H9 (cell line): ENCODE measurements at regions not wholly inside any gene's neighbourhood (a gene's known extent, or its start where the extent isn't known, plus 50 kb on each side); places are given as distances from the start of the nearest gene placed in this dataset.

ENCODE experiments used
- DNase-seq: peaks from one replicate; pipeline ENCODE4 v3.0.0-alpha.2; 2017
- H2AFZ ChIP-seq: one replicate; pipeline ENCODE4 v1.6.1; 2013; ENCODE audit warnings: mild to moderate bottlenecking, low read length, control low read depth, moderate library complexity
- H2AK5ac ChIP-seq: 2 replicates; pipeline ENCODE4 v1.6.1; 2013; ENCODE audit warnings: low read length, control low read depth, mixed read lengths; ENCODE audit not compliant: insufficient read length
- H2BK120ac ChIP-seq: one replicate; pipeline ENCODE4 v1.6.1; 2013; ENCODE audit warnings: low read depth, mild to moderate bottlenecking, low read length, control low read depth, inconsistent platforms; ENCODE audit not compliant: poor library complexity, severe bottlenecking
- H2BK12ac ChIP-seq: 2 replicates; pipeline ENCODE4 v1.6.1; 2013; ENCODE audit warnings: low read length, control low read depth, mixed read lengths, low read depth; ENCODE audit not compliant: insufficient read length
- H2BK15ac ChIP-seq: 2 replicates; pipeline ENCODE4 v1.6.1; 2013; ENCODE audit warnings: low read depth, low read length, control low read depth
- H2BK20ac ChIP-seq: one replicate; pipeline ENCODE4 v1.6.1; 2013; ENCODE audit warnings: low read depth, mild to moderate bottlenecking, low read length, control low read depth, inconsistent platforms; ENCODE audit not compliant: poor library complexity, severe bottlenecking
- H2BK5ac ChIP-seq: 2 replicates; pipeline ENCODE4 v1.6.1; 2013; ENCODE audit warnings: low read length, control low read depth, mixed read lengths; ENCODE audit not compliant: insufficient read length
- H3K14ac ChIP-seq: 2 replicates; pipeline ENCODE4 v1.6.1; 2013; ENCODE audit warnings: low read length, control low read depth; ENCODE audit not compliant: insufficient read depth
- H3K18ac ChIP-seq: 2 replicates; pipeline ENCODE4 v1.6.1; 2013; ENCODE audit warnings: low read depth, mild to moderate bottlenecking, mixed read lengths, low read length, control low read depth; ENCODE audit not compliant: insufficient read length
- H3K23ac ChIP-seq: 2 replicates; pipeline ENCODE4 v1.6.1; 2013; ENCODE audit warnings: low read length, control low read depth, mixed read lengths, low read depth; ENCODE audit not compliant: insufficient read length
- H3K23me2 ChIP-seq: 2 replicates; pipeline ENCODE4 v1.6.1; 2013; ENCODE audit warnings: low read depth, mild to moderate bottlenecking, mixed read lengths, low read length, control low read depth; ENCODE audit not compliant: insufficient read length, poor library complexity, severe bottlenecking
- H3K27ac ChIP-seq: 2 replicates; pipeline ENCODE4 v1.5.1; 2013; ENCODE audit warnings: low read length, control low read depth, mixed read lengths, low read depth; ENCODE audit not compliant: insufficient read length
- H3K27me3 ChIP-seq: 2 replicates; pipeline ENCODE4 v1.6.1; 2013; ENCODE audit warnings: low read length, control low read depth, inconsistent platforms; ENCODE audit not compliant: insufficient read depth
- H3K4ac ChIP-seq: 2 replicates; pipeline ENCODE4 v1.6.1; 2013; ENCODE audit warnings: low read depth, mild to moderate bottlenecking, control low read depth, inconsistent platforms, low read length, moderate library complexity
- H3K4me1 ChIP-seq: 2 replicates; pipeline ENCODE4 v1.6.1; 2013; ENCODE audit warnings: low read length, control low read depth, inconsistent platforms; ENCODE audit not compliant: insufficient read depth
- H3K4me2 ChIP-seq: 2 replicates; pipeline ENCODE4 v1.6.1; 2013; ENCODE audit warnings: low read length, control low read depth, mixed read lengths; ENCODE audit not compliant: insufficient read length, insufficient read depth
- H3K56ac ChIP-seq: 2 replicates; pipeline ENCODE4 v1.6.1; 2013; ENCODE audit warnings: low read depth, mild to moderate bottlenecking, mixed read lengths, low read length, control low read depth; ENCODE audit not compliant: insufficient read length
- H3K79me1 ChIP-seq: 2 replicates; pipeline ENCODE4 v1.6.1; 2013; ENCODE audit warnings: low read depth, mild to moderate bottlenecking, moderate library complexity, low read length, control low read depth, inconsistent platforms; ENCODE audit not compliant: insufficient read depth, poor library complexity, severe bottlenecking
- H3K79me2 ChIP-seq: 2 replicates; pipeline ENCODE4 v1.6.1; 2013; ENCODE audit warnings: low read length, control low read depth, inconsistent platforms; ENCODE audit not compliant: insufficient read depth
- H3K9ac ChIP-seq: 2 replicates; pipeline ENCODE4 v1.6.1; 2013; ENCODE audit warnings: low read length, control low read depth, mixed read lengths; ENCODE audit not compliant: insufficient read length; ENCODE audit errors: extremely low read depth
- H3K9me3 ChIP-seq: one replicate; pipeline ENCODE4 v1.6.1; 2013; ENCODE audit warnings: low read depth, low read length, inconsistent platforms; ENCODE audit not compliant: control insufficient read depth
- H3T11ph ChIP-seq: one replicate; pipeline ENCODE4 v1.6.1; 2013; ENCODE audit warnings: mild to moderate bottlenecking, low read length, control low read depth, inconsistent platforms
- H4K20me1 ChIP-seq: one replicate; pipeline ENCODE4 v1.6.1; 2013; ENCODE audit not compliant: control insufficient read depth, insufficient read length, insufficient read depth
- H4K5ac ChIP-seq: 2 replicates; pipeline ENCODE4 v1.6.1; 2013; ENCODE audit warnings: low read depth, mild to moderate bottlenecking, mixed read lengths, low read length, control low read depth; ENCODE audit not compliant: insufficient read length
- H4K8ac ChIP-seq: replicated peaks from 2 replicates; pipeline ENCODE4 v1.6.1; 2013; ENCODE audit warnings: low read length, control low read depth, mixed read lengths, low read depth; ENCODE audit not compliant: insufficient read length
- H4K91ac ChIP-seq: 2 replicates; pipeline ENCODE4 v1.6.1; 2013; ENCODE audit warnings: low read depth, mild to moderate bottlenecking, moderate library complexity, mixed read lengths, low read length, control low read depth; ENCODE audit not compliant: insufficient read length
- H3K27ac Mint-ChIP-seq, 3 experiments: 2 replicates in 2 of 3; 3 replicates in 1 of 3; pipeline ENCODE4 v1.8.0; 2020 to 2021; ENCODE audit warnings: mixed read lengths in 3 of 3, mild to moderate bottlenecking in 1 of 3, moderate library complexity in 1 of 3
- H3K27me3 Mint-ChIP-seq: 2 replicates; pipeline ENCODE4 v1.8.0; 2021; ENCODE audit warnings: low read depth, mild to moderate bottlenecking, moderate library complexity, mixed read lengths
- H3K36me3 Mint-ChIP-seq, 3 experiments: 2 replicates in 2 of 3; 3 replicates in 1 of 3; pipeline ENCODE4 v1.8.0; 2020 to 2021; ENCODE audit warnings: low read depth in 3 of 3, mixed read lengths in 3 of 3; ENCODE audit not compliant: insufficient read depth in 1 of 3
- H3K4me1 Mint-ChIP-seq, 2 experiments: 2 replicates each; pipeline ENCODE4 v1.8.0; 2020; ENCODE audit warnings: mixed read lengths in 2 of 2
- H3K4me3 Mint-ChIP-seq, 2 experiments: 2 replicates in 1 of 2; 3 replicates in 1 of 2; pipeline ENCODE4 v1.8.0; 2020 to 2021; ENCODE audit warnings: mild to moderate bottlenecking in 2 of 2, mixed read lengths in 2 of 2, moderate library complexity in 1 of 2
- H3K9me3 Mint-ChIP-seq, 2 experiments: 2 replicates in 1 of 2; 3 replicates in 1 of 2; pipeline ENCODE4 v1.8.0; 2020; ENCODE audit warnings: mild to moderate bottlenecking in 2 of 2, mixed read lengths in 2 of 2, moderate library complexity in 1 of 2
- WGBS: extraction: QIAGEN DNeasy Blood & Tissue Kit; methylation state at CpG from one replicate; pipeline ENCODE4 v1.1.7; 2013; ENCODE audit warnings: missing lambda C conversion rate, low lambda C conversion rate, mixed read lengths; ENCODE audit not compliant: insufficient read length; ENCODE audit errors: extremely low coverage; 5-methylcytosine and 5-hydroxymethylcytosine counted together
- TF ChIP-seq, protein P1 (sequence below): fragments of 200-600 bp; sonication (generic); conservative IDR thresholded peaks from 3 replicates; pipeline ENCODE4 v1.8.0; 2021; ENCODE audit warnings: antibody characterized with exemption, mild to moderate bottlenecking

GRCh38 chr4:183030823-183031222 is 68.2 kb upstream of the WWC2 start:
- H3K4ac ChIP-seq: no peak overlapping the region
- no peaks in the 10 kb centered on the region for H3K79me1 ChIP-seq
- Mint-ChIP-seq H3K9me3 (no peaks in the 10 kb centered on the region), H3K27me3 (peaks cover 2% of the 10 kb centered on the region), H3K36me3 (no peaks in the 10 kb centered on the region), H3K27ac (no peak overlapping the region), H3K4me3 (no peak overlapping the region), H3K4me1 (peaks cover 0 to 2% of the 10 kb centered on the region in 2 experiments; a peak in 2 of 4 replicates)
- H3K14ac ChIP-seq: no peak overlapping the region
- H3K4me2 ChIP-seq: no peak overlapping the region
- H4K8ac ChIP-seq: no peak overlapping the region
- no peak overlapping the region for H2BK5ac ChIP-seq
- H2BK15ac ChIP-seq: no peak overlapping the region
- no peak overlapping the region for H2AK5ac ChIP-seq
- no peak for DNase-seq
- H3K23ac ChIP-seq: no peak overlapping the region
- no peak overlapping the region for H3T11ph ChIP-seq
- H4K20me1 ChIP-seq: no peaks in the 10 kb centered on the region
- no peak overlapping the region for H2BK120ac ChIP-seq
- H4K5ac ChIP-seq: no peak overlapping the region
- no peak overlapping the region for H3K56ac ChIP-seq
- no peak overlapping the region for H2BK20ac ChIP-seq
- H3K27me3 ChIP-seq: no peaks in the 10 kb centered on the region
- H3K23me2 ChIP-seq: no peaks in the 10 kb centered on the region
- H3K4me1 ChIP-seq: no peaks in the 10 kb centered on the region
- H3K9me3 ChIP-seq: no peaks in the 10 kb centered on the region
- no peak overlapping the region for H3K18ac ChIP-seq
- H3K27ac ChIP-seq: no peak overlapping the region
- H2BK12ac ChIP-seq: no peak overlapping the region
- WGBS: no CpG with 5 or more reads among the region's 4 CpGs
- H2AFZ ChIP-seq: no peak overlapping the region
- no peaks in the 10 kb centered on the region; the same call in 1 of the 2 replicates for H3K79me2 ChIP-seq
- H4K91ac ChIP-seq: no peak overlapping the region
- TF ChIP-seq, protein P1, sequence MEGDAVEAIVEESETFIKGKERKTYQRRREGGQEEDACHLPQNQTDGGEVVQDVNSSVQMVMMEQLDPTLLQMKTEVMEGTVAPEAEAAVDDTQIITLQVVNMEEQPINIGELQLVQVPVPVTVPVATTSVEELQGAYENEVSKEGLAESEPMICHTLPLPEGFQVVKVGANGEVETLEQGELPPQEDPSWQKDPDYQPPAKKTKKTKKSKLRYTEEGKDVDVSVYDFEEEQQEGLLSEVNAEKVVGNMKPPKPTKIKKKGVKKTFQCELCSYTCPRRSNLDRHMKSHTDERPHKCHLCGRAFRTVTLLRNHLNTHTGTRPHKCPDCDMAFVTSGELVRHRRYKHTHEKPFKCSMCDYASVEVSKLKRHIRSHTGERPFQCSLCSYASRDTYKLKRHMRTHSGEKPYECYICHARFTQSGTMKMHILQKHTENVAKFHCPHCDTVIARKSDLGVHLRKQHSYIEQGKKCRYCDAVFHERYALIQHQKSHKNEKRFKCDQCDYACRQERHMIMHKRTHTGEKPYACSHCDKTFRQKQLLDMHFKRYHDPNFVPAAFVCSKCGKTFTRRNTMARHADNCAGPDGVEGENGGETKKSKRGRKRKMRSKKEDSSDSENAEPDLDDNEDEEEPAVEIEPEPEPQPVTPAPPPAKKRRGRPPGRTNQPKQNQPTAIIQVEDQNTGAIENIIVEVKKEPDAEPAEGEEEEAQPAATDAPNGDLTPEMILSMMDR: no peak
- no peak overlapping the region for H3K9ac ChIP-seq
